T-cell (primary cell): ENCODE measurements at regions not wholly inside any gene's neighbourhood (a gene's known extent, or its start where the extent isn't known, plus 50 kb on each side); places are given as distances from the start of the nearest gene placed in this dataset.

ENCODE experiments used
- ATAC-seq, 4 experiments: fragments of 200-7000 bp in 3 of 4; fragments of 150-1000 bp in 1 of 4; cut with Tn5 transposase; replicated peaks in 1 of 4; 1 replicate in 3 of 4; 2 replicates in 1 of 4; pipeline ENCODE4 v1.10.0; 2021; ENCODE audit warnings: moderate library complexity in 3 of 4, mild to moderate bottlenecking in 2 of 4, moderate number of reproducible peaks in 1 of 4
- CTCF ChIA-PET, 2 donors: fragments of 300-600 bp; sonication (Branson Sonifier 250); formaldehyde crosslinking; loops; one replicate each; lab custom pipeline; 2022; ENCODE audit warnings: antibody characterized with exemption in 2 of 2; lab: Charles Lee
- POLR2A ChIA-PET, 2 donors: fragments of 300-600 bp; sonication (Branson Sonifier 250); formaldehyde crosslinking; loops; one replicate each; lab custom pipeline; 2022; ENCODE audit warnings: antibody characterized with exemption in 2 of 2; lab: Charles Lee
- DNase-seq, 35 experiments: peaks; one replicate each; pipeline versions ENCODE4 v3.0.0 to v3.0.0-alpha.2; 2013 to 2023
- H3K27ac ChIP-seq: one replicate; pipeline ENCODE4 v1.5.1; 2013; ENCODE audit warnings: low read length
- H3K27me3 ChIP-seq, 2 experiments: replicated peaks in 1 of 2; 1 replicate in 1 of 2; 2 replicates in 1 of 2; pipeline versions ENCODE4 v1.6.1 to v1.7.0; 2013; ENCODE audit warnings: low read length in 1 of 2, mixed read lengths in 1 of 2; ENCODE audit not compliant: control insufficient read depth in 2 of 2, insufficient read depth in 2 of 2; ENCODE audit errors: extremely low read depth in 1 of 2
- H3K36me3 ChIP-seq, 2 donors: 1 replicate in 1 of 2; 2 replicates in 1 of 2; pipeline versions ENCODE4 v1.6.1 to v1.7.0; 2013; ENCODE audit warnings: low read length in 1 of 2; ENCODE audit not compliant: control insufficient read depth in 2 of 2, insufficient read depth in 1 of 2; ENCODE audit errors: extremely low read depth in 1 of 2
- H3K4me1 ChIP-seq, 2 experiments: 1 replicate in 1 of 2; 2 replicates in 1 of 2; pipeline versions ENCODE4 v1.6.1 to v1.7.0; 2013; ENCODE audit warnings: low read length in 2 of 2, mixed read lengths in 1 of 2; ENCODE audit not compliant: insufficient read depth in 2 of 2, control insufficient read depth in 1 of 2; ENCODE audit errors: extremely low read depth in 1 of 2
- H3K4me3 ChIP-seq, 2 donors: 1 replicate in 1 of 2; 2 replicates in 1 of 2; pipeline versions ENCODE4 v1.5.1 to v1.7.0; 2013; ENCODE audit warnings: mild to moderate bottlenecking in 2 of 2, low read length in 1 of 2, moderate library complexity in 1 of 2; ENCODE audit not compliant: control insufficient read depth in 1 of 2; ENCODE audit errors: extremely low read depth in 1 of 2
- H3K9me3 ChIP-seq: 2 replicates; pipeline ENCODE4 v1.7.0; 2013
- H3K27ac Mint-ChIP-seq, 2 donors: one replicate each; pipeline ENCODE4 v1.8.0; 2020 to 2021; ENCODE audit warnings: mild to moderate bottlenecking in 2 of 2, mixed read lengths in 2 of 2
- H3K27me3 Mint-ChIP-seq, 2 donors: one replicate each; pipeline ENCODE4 v1.8.0; 2021 to 2022; ENCODE audit warnings: mixed read lengths in 2 of 2
- H3K36me3 Mint-ChIP-seq: one replicate; pipeline ENCODE4 v1.8.0; 2021; ENCODE audit warnings: mixed read lengths
- H3K4me1 Mint-ChIP-seq, 3 donors: one replicate each; pipeline ENCODE4 v1.8.0; 2020 to 2022; ENCODE audit warnings: mixed read lengths in 3 of 3, mild to moderate bottlenecking in 1 of 3
- H3K4me3 Mint-ChIP-seq, 3 donors: one replicate each; pipeline ENCODE4 v1.8.0; 2020 to 2022; ENCODE audit warnings: mild to moderate bottlenecking in 3 of 3, mixed read lengths in 3 of 3, moderate library complexity in 3 of 3
- H3K9me3 Mint-ChIP-seq, 3 donors: one replicate each; pipeline ENCODE4 v1.8.0; 2020 to 2022; ENCODE audit warnings: mixed read lengths in 3 of 3
- WGBS: methylation state at CpG from one replicate; pipeline ENCODE4 v1.1.5; 2013; ENCODE audit warnings: missing lambda C conversion rate; ENCODE audit not compliant: insufficient coverage; 5-methylcytosine and 5-hydroxymethylcytosine counted together

- Mint-ChIP-seq H3K27ac (no peak overlapping the region), H3K4me1 (no peaks in the 10 kb centered on the region), H3K36me3 (no peaks in the 10 kb centered on the region), H3K4me3 (no peak overlapping the region), H3K9me3 (peaks cover 0 to 2% (median 0%) of the 10 kb centered on the region in 3 donors), H3K27me3 (no peaks in the 10 kb centered on the region)
- ATAC-seq (no peak), DNase-seq (no peak)
- Histone ChIP-seq H3K27ac (no peak overlapping the region), H3K4me1 (no peaks in the 10 kb centered on the region), H3K4me3 (no peak overlapping the region), H3K27me3 (no peaks in the 10 kb centered on the region), H3K9me3 (no peaks in the 10 kb centered on the region), H3K36me3 (no peaks in the 10 kb centered on the region)
- POLR2A ChIA-PET, result no interaction called here
- CTCF ChIA-PET, result no interaction called here
Observed at GRCh38 chr12:90322006-90322405, 613.4 kb upstream of the ATP2B1 start.

DNA sequence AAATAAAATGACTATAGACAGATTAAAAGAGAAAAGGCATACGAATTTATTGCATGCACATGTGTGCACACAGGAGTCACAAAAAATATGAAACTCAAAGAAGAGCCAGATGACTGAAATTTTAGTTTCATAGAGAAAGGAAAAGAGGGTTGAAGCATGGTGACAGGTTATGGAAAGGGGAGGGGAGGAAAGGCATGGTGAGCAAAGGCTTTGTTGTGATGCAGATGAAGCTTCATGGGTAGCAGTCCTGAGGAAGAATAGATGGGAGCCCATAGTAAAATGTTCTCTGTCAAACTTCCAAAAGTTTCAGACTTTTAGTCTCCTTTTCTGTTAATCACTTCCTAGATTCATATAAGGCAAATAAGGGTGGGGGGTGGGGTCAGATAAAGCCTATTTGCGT is 612.7 kb upstream of the ATP2B1 start:
- no peaks in the 10 kb centered on the region for H3K27me3 Mint-ChIP-seq
- no peak overlapping the region for H3K4me3 Mint-ChIP-seq
- DNase-seq (no peak), ATAC-seq (no peak)
- H3K9me3 Mint-ChIP-seq, result peaks cover 0 to 2% (median 0%) of the 10 kb centered on the region in 3 donors
- no peaks in the 10 kb centered on the region for H3K4me1 Mint-ChIP-seq
- 50% methylated on average over 1 of the region's 2 CpGs for WGBS
- ChIA-PET POLR2A (no interaction called here), CTCF (no interaction called here)
- no peaks in the 10 kb centered on the region for H3K36me3 ChIP-seq
- no peak overlapping the region for H3K27ac ChIP-seq
- H3K4me1 ChIP-seq, result no peaks in the 10 kb centered on the region
- no peak overlapping the region for H3K4me3 ChIP-seq
- H3K36me3 Mint-ChIP-seq, result no peaks in the 10 kb centered on the region
- H3K27ac Mint-ChIP-seq, result no peak overlapping the region
- no peaks in the 10 kb centered on the region for H3K27me3 ChIP-seq
- H3K9me3 ChIP-seq, result no peaks in the 10 kb centered on the region

GRCh38 chr12:90311561-90311960 is 602.9 kb upstream of the ATP2B1 start:
- no peak for DNase-seq
- no peak for ATAC-seq
- Histone ChIP-seq H3K4me3 (no peak overlapping the region), H3K4me1 (no peaks in the 10 kb centered on the region), H3K9me3 (no peaks in the 10 kb centered on the region), H3K36me3 (no peaks in the 10 kb centered on the region), H3K27me3 (no peaks in the 10 kb centered on the region), H3K27ac (no peak overlapping the region)
- no peaks in the 10 kb centered on the region for H3K4me1 Mint-ChIP-seq
- no peak overlapping the region for H3K4me3 Mint-ChIP-seq
- CTCF ChIA-PET, result no interaction called here
- H3K27me3 Mint-ChIP-seq, result peaks cover 0 to 10% of the 10 kb centered on the region in 2 donors
- H3K36me3 Mint-ChIP-seq, result no peaks in the 10 kb centered on the region
- WGBS, result 100% methylated on average over 1 of the region's 4 CpGs
- POLR2A ChIA-PET, result no interaction called here
- H3K27ac Mint-ChIP-seq, result no peak overlapping the region
- H3K9me3 Mint-ChIP-seq, result no peaks in the 10 kb centered on the region

DNA sequence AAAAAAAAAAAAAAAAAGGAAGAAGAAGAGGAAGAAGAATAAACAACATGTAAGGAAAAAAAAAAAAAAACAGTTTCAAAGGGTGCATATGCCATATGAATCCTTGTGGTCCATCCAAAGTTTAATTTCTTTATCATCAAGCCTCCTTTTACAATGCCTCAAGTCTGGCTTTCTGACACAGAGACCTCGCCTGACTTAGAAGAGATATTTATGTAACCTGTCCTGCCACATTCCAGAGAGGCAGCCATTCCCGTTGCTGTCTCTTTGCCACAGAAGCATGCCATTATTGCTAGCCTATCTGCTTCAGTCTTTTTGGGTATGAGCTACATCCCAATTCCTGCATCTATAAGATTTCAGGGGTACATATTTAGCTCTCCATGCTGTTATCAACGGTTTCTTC is 596.7 kb upstream of the ATP2B1 start:
- Mint-ChIP-seq H3K4me1 (no peaks in the 10 kb centered on the region), H3K27me3 (peaks cover 0 to 14% of the 10 kb centered on the region in 2 donors), H3K36me3 (no peaks in the 10 kb centered on the region), H3K4me3 (no peak overlapping the region), H3K27ac (no peak overlapping the region), H3K9me3 (no peaks in the 10 kb centered on the region)
- H3K4me1 ChIP-seq, result no peaks in the 10 kb centered on the region
- no peak overlapping the region for H3K27ac ChIP-seq
- DNase-seq, result no peak
- CTCF ChIA-PET, result interaction anchor here in 1 of 2 donors (0.7 kb wide), 1 partner anchor 8 kb away, joined by 6 read pairs; no protein-coding TSS in a partner anchor
- no peak for ATAC-seq
- H3K27me3 ChIP-seq, result no peaks in the 10 kb centered on the region
- H3K36me3 ChIP-seq, result no peaks in the 10 kb centered on the region
- H3K9me3 ChIP-seq, result no peaks in the 10 kb centered on the region
- no peak overlapping the region for H3K4me3 ChIP-seq
- POLR2A ChIA-PET, result interaction anchor here in 1 of 2 donors (0.7 kb wide), 1 partner anchor 39 kb away, joined by 4 read pairs; no protein-coding TSS in a partner anchor
- WGBS, result 57% methylated on average over 1 of the region's 3 CpGs

- H3K9me3 ChIP-seq, result no peaks in the 10 kb centered on the region
- no peaks in the 10 kb centered on the region for H3K36me3 ChIP-seq
- ChIA-PET POLR2A (no interaction called here), CTCF (no interaction called here)
- no peak overlapping the region for H3K4me3 ChIP-seq
- Mint-ChIP-seq H3K36me3 (no peaks in the 10 kb centered on the region), H3K4me3 (no peak overlapping the region), H3K4me1 (peaks cover 9% of the 10 kb centered on the region in 3 donors), H3K9me3 (no peaks in the 10 kb centered on the region), H3K27me3 (peaks cover 0 to 17% of the 10 kb centered on the region in 2 donors), H3K27ac (no peak overlapping the region)
- DNase-seq (no peak), ATAC-seq (no peak)
- peaks cover 0 to 7% of the 10 kb centered on the region in 2 experiments for H3K4me1 ChIP-seq
- WGBS, result no CpG with 5 or more reads among the region's 2 CpGs
- H3K27ac ChIP-seq, result no peak overlapping the region
- no peaks in the 10 kb centered on the region for H3K27me3 ChIP-seq
Observed at GRCh38 chr12:90304231-90304630, 595.6 kb upstream of the ATP2B1 start.

DNA sequence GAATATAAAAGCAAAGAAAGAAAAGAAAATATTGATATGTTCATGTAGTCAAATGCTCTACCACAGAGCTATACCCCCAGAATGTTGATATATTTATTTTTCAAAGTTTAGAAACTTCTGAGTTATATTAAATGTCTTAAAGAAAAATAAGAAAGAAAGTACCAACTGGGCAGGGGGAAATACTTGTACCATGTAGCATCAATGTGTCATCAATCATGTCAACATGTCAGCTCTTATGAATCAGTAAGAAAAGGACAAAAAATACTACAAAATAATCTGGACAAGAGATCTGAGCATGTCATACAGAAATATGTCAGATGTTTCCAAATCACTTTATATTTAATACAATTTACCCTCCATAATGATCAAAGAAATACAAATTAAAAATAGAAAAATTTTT is 595.1 kb upstream of the ATP2B1 start:
- CTCF ChIA-PET, result no interaction called here
- H3K27me3 Mint-ChIP-seq, result peaks cover 0 to 17% of the 10 kb centered on the region in 2 donors

More for the DNA sequence above, 595.1 kb upstream of the ATP2B1 start:
- peaks cover 12 to 14% (median 13%) of the 10 kb centered on the region in 3 donors for H3K4me1 Mint-ChIP-seq
- no peak overlapping the region for H3K4me3 Mint-ChIP-seq
- no peak overlapping the region for H3K27ac Mint-ChIP-seq
- H3K27me3 ChIP-seq, result no peaks in the 10 kb centered on the region
- peaks cover 0 to 11% of the 10 kb centered on the region in 2 experiments for H3K4me1 ChIP-seq
- POLR2A ChIA-PET, result no interaction called here
- no peaks in the 10 kb centered on the region for H3K36me3 ChIP-seq
- no peak overlapping the region for H3K4me3 ChIP-seq
- H3K9me3 Mint-ChIP-seq, result no peaks in the 10 kb centered on the region
- no peak overlapping the region for H3K27ac ChIP-seq
- H3K36me3 Mint-ChIP-seq, result no peaks in the 10 kb centered on the region
- DNase-seq, result no peak
- ATAC-seq, result no peak
- H3K9me3 ChIP-seq, result no peaks in the 10 kb centered on the region
